SJSA1 (cell line): ENCODE measurements at regions not wholly inside any gene's neighbourhood (a gene's known extent, or its start where the extent isn't known, plus 50 kb on each side); places are given as distances from the start of the nearest gene placed in this dataset.

Experiments used
- DNase-seq, 2 experiments: peaks; one replicate each; pipeline ENCODE4 v3.0.0-alpha.2; 2015 to 2020; ENCODE audit warnings: low spot score in 2 of 2, low read depth in 1 of 2
- H3K27ac ChIP-seq: fragments of 250-450 bp; sonication (Bioruptor Pico); 2 replicates; pipeline ENCODE4 v1.5.1; 2020; ENCODE audit warnings: mild to moderate bottlenecking, moderate library complexity
- H3K27me3 ChIP-seq: fragments of 250-450 bp; sonication (Bioruptor Pico); replicated peaks from 2 replicates; pipeline ENCODE4 v1.5.1; 2020; ENCODE audit warnings: mild to moderate bottlenecking, moderate library complexity
- H3K36me3 ChIP-seq: fragments of 250-450 bp; sonication (Bioruptor Pico); 2 replicates; pipeline ENCODE4 v1.5.1; 2020; ENCODE audit warnings: mild to moderate bottlenecking
- H3K4me1 ChIP-seq: fragments of 250-450 bp; sonication (Bioruptor Pico); replicated peaks from 2 replicates; pipeline ENCODE4 v1.6.1; 2021; ENCODE audit warnings: mild to moderate bottlenecking
- H3K4me3 ChIP-seq: fragments of 250-450 bp; sonication (Bioruptor Pico); 2 replicates; pipeline ENCODE4 v1.5.1; 2020; ENCODE audit warnings: mild to moderate bottlenecking
- H3K9me3 ChIP-seq: fragments of 250-450 bp; sonication (Bioruptor Pico); replicated peaks from 2 replicates; pipeline ENCODE4 v1.5.1; 2020; ENCODE audit warnings: mild to moderate bottlenecking

DNA sequence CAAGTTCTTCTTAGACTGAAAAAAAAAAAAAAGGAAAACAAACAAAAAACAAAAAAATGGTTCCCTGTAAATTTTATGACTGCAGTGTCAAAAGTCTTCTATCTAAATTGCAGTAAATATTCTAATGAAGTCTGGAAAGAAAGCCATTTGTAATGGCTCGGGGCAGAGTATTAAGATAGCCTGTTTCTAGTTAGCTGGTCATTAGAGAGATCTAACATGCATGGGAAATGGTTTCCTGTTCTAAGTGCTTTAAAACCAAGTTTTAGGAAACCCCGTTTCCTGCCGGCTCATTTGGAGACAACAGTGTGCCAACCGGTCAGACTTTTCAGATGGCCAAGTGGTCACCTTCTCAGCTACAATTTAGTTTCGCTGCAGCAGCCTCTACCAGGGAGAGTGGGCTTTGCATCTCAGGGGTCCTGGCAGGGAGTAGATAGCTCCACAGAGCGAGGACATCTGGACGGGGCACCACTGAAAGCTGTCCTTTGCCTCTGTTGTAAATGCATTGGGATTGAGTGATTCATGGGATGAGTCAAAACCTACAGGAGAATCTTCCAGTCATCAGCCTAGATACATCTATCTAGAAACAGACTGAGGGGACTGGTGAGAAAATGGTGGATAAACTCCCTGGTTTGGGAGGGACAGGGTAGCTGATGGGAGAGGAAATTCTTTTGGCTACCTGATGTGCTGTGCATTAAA, 473.2 kb upstream of the SALL1 start:
- Histone ChIP-seq H3K9me3 (no peaks in the 10 kb centered on the region), H3K27ac (no peak overlapping the region), H3K36me3 (no peaks in the 10 kb centered on the region), H3K27me3 (no peaks in the 10 kb centered on the region), H3K4me1 (no peaks in the 10 kb centered on the region), H3K4me3 (no peak overlapping the region)
- no peak for DNase-seq

DNA sequence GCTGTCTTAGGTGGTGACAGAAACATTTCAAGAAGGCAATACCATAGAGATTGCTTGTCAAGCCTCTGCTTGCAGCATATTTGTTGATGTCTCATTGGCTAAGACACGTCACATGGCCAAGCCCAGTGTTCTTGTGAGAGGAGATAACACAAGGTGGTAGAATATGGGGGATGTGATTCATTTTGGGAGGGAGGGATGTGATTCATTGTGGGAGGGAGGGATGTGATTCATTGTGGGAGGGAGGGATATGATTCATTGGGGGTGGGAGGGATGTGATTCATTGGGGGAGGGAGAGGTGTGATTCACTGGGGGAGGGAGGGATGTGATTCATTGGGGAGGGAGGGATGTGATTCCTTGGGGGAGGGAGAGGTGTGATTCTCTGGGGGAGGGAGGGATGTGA, 470.5 kb upstream of the SALL1 start:
- H3K4me3 ChIP-seq: no peak overlapping the region
- no peak overlapping the region for H3K27ac ChIP-seq
- DNase-seq: no peak
- H3K9me3 ChIP-seq: no peaks in the 10 kb centered on the region
- H3K4me1 ChIP-seq: no peaks in the 10 kb centered on the region
- no peaks in the 10 kb centered on the region for H3K27me3 ChIP-seq
- H3K36me3 ChIP-seq: no peaks in the 10 kb centered on the region

DNA sequence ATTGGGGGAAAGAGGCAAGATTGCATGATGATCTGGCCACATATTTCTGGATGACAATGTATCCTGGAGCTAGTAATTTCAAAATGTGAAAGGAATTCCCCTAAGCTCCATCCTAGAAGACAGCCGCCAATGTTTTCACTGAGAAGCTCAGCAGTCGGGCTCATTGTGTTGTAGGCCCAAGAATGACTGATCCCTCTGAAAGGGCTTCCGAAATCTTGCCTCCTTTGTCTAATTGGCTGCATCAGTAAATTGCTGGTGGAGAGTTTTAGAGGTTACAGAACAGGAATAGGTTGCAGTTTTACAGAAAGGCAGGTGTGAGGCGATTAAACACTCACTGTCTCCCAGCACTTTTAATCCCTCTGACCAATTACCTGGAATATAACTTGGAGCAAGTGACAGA, 464.1 kb upstream of the SALL1 start:
- Histone ChIP-seq H3K27ac (no peak overlapping the region), H3K4me1 (no peaks in the 10 kb centered on the region), H3K4me3 (no peak overlapping the region), H3K9me3 (no peaks in the 10 kb centered on the region), H3K36me3 (no peaks in the 10 kb centered on the region), H3K27me3 (no peaks in the 10 kb centered on the region)
- no peak for DNase-seq

DNA sequence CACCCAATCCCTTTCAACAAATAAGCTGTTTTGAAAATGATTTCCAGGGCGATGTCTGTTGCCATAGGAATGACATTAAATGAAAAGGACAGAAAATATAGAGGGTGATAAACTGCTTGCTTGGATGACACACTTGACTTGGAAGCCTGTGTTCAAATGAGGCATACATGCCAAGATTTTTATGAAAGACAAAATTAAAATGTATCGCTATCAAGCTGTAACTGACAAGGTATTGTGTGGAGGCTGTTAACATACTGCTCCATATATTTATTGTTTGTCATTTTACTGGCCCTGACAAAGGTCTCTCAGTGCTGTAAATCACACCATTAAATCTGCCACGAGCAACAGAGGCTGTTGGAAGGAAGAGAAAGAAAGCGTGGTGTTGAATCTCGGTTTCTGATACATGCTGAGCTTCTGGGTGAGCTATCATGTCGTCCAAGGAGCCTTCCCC, 456.2 kb upstream of the SALL1 start:
- Histone ChIP-seq H3K27me3 (no peaks in the 10 kb centered on the region), H3K9me3 (no peaks in the 10 kb centered on the region), H3K27ac (no peak overlapping the region), H3K36me3 (no peaks in the 10 kb centered on the region), H3K4me1 (no peaks in the 10 kb centered on the region), H3K4me3 (no peak overlapping the region)
- no peak for DNase-seq

DNA sequence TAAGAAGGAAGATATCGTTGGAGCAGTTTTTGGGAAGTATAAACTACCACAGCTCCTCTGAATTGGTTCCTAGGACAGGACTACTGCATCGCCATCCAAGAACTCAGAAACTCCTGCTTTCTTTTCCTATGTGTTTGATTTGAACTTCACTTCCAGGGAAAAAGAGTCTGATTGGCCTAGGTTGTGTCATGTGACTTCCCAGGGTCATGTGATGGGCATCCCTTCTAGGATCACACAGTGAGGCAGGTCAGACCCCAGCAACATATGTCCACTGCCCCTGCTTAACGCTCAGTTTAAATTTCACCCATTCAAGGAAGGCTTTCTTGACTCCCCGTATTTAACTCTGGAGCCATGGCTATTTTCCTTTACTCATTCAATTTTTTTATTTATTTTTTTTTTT, 445.2 kb upstream of the SALL1 start:
- Histone ChIP-seq H3K4me3 (no peak overlapping the region), H3K36me3 (no peaks in the 10 kb centered on the region), H3K27me3 (peaks cover 5% of the 10 kb centered on the region; the same call in 1 of the 2 replicates), H3K4me1 (no peaks in the 10 kb centered on the region), H3K27ac (no peak overlapping the region), H3K9me3 (no peaks in the 10 kb centered on the region)
- no peak for DNase-seq

DNA sequence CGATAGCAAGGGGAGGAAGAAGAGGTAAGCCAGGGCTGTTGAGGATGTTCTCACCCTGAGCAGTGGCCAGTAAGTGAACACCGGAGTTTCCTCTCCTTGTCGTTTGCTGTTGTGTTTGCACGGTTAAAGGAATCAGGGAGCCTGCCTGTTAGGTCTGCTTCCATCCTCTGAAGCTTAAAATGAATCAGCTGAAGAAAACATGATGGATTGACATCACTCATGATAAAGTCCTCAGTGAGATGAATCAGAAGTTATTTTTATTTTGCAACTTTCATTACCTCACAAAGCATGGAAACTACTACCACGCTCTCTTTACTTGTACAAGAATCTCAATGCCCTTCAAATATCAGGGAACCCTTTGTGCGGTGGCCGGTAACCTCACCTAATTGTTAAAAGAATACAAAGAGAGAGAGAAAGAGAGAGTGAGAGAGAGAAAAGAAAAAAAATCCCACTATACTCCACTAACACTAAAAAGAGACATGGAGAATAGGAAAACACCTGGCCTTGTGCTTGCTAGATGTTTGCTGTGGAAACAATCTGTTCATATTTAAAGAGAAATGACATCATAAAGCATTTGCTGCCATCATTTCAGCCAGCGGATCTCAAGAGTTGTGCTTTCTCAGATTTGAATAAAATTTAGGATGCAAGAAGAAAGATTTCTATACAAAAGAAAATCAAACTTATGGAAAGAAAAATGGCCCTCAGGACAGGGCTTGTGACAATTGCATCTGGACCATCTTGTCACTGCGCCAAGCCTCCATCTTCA, 441.6 kb upstream of the SALL1 start:
- no peak for DNase-seq
- Histone ChIP-seq H3K27me3 (peaks cover 5% of the 10 kb centered on the region; the same call in 1 of the 2 replicates), H3K4me3 (no peak overlapping the region), H3K36me3 (no peaks in the 10 kb centered on the region), H3K9me3 (no peaks in the 10 kb centered on the region), H3K4me1 (no peaks in the 10 kb centered on the region), H3K27ac (no peak overlapping the region)

DNA sequence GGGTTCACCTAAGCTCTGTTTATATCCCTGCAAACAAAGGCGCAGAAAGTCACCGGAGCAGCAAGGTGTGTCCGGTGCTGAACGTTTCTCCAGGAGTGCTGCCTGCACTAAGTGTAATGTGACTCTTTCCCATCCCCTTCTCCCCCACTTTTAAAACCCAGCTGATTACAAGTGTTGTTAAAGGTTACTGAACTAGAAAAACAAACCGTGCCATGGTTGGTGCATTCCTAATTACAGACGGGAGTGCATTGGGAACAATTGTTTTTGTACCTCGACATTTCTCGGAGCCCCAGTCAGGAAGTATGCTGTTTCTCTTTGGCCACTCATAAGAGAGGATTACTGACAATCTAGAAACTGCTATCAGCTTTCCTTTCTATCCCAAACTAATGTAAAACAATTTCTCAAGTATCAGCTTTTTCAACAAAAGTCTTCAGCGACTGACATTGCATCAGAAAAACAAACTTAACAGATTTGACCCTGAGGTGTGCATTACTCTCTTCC, 441.0 kb upstream of the SALL1 start:
- H3K4me1 ChIP-seq: no peaks in the 10 kb centered on the region
- no peaks in the 10 kb centered on the region for H3K36me3 ChIP-seq
- H3K27ac ChIP-seq: no peak overlapping the region
- H3K9me3 ChIP-seq: no peaks in the 10 kb centered on the region
- no peak overlapping the region for H3K4me3 ChIP-seq
- no peak for DNase-seq
- H3K27me3 ChIP-seq: peaks cover 5% of the 10 kb centered on the region; the same call in 1 of the 2 replicates

DNA sequence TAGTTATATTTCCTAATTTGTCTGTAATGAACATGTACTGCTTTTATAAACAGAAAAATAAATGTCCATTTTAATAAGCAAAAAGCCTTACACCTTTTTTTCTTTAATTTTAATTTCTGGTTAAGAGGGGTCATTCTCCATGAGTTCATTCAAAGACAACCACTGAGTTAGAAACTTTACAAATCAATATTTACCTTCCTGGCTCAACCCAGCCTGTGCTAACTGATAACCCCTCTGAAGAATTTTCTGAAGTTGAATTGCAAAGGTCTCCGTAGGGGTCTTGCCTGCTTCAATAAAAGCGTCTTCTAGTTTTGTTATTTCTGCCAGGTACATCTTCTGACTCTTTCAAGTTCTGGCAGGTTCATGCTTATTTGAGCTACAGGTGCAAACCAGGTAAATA, 440.4 kb upstream of the SALL1 start:
- H3K4me1 ChIP-seq: no peaks in the 10 kb centered on the region
- no peaks in the 10 kb centered on the region for H3K36me3 ChIP-seq
- peaks cover 5% of the 10 kb centered on the region; the same call in 1 of the 2 replicates for H3K27me3 ChIP-seq
- H3K4me3 ChIP-seq: no peak overlapping the region
- no peak overlapping the region for H3K27ac ChIP-seq
- no peak for DNase-seq
- no peaks in the 10 kb centered on the region for H3K9me3 ChIP-seq

DNA sequence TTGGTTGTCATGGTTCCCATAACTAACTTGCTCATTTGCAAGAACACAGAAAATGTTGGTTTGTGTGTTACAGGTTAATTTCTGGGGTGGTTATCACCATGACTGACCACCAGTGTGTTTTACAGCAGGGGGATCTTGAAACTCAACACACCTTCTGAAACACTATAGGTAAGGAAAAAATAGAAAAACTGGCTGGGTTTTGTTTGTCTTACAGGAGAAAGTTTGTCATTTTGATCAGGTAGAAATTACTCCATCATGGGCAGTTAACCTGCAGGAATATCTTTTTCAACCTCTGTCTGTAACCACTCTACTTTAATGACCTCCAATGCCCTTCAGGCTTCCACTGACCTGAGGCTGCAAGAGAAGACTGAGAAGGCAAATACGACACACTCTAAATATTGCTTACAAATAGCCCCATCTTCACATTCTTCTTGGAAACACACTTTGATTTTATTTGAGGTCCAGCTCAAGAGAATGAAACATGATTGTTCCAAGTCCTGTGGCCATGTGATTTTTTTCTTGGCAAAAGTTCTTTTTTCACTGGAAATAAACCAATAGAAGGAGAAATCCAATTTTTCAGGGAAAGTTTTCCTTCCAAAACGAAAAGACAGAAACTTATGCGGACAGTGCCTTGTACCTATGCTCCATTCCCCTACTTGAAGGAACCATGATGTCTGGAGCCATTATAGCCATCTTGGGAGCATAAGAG, 428.7 kb upstream of the SALL1 start:
- no peaks in the 10 kb centered on the region for H3K36me3 ChIP-seq
- H3K4me1 ChIP-seq: no peaks in the 10 kb centered on the region
- peaks cover 3% of the 10 kb centered on the region; the same call in 1 of the 2 replicates for H3K27me3 ChIP-seq
- no peak for DNase-seq
- H3K4me3 ChIP-seq: no peak overlapping the region
- H3K27ac ChIP-seq: no peak overlapping the region
- H3K9me3 ChIP-seq: no peaks in the 10 kb centered on the region

DNA sequence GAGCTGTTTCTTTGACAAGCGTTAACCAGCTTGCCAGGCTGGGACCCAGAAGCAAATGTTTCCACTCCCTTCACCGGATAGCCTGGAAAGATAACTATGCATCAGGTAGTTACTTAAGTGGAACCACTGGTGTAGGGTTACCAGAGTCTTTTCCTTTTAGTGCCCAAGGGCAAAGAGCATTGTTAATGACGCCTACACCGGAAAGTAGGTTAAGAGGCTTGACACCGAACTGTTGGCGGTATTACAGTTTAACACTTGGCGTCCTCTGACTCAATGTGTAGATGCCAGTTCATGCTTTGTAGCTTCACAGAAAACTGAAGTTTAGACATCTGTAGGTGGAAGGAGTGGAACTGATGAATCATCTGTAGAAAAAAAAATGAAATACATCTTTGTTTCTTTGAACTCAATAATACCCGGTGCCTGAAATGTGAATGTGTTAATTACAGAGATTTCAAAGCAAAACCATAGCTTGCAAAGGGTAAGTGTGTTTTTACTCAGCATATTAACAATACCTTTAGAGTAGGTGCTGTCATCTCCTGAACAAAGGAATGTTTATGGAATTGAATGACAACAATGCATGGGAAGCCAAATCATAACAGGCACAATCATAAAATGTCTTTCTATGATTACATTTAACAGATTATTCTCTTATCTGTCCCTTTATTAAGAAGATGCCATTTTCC, 426.7 kb upstream of the SALL1 start:
- DNase-seq: no peak
- Histone ChIP-seq H3K4me1 (no peaks in the 10 kb centered on the region), H3K27me3 (peaks cover 3% of the 10 kb centered on the region; the same call in 1 of the 2 replicates), H3K36me3 (no peaks in the 10 kb centered on the region), H3K9me3 (no peaks in the 10 kb centered on the region), H3K27ac (no peak overlapping the region), H3K4me3 (no peak overlapping the region)

DNA sequence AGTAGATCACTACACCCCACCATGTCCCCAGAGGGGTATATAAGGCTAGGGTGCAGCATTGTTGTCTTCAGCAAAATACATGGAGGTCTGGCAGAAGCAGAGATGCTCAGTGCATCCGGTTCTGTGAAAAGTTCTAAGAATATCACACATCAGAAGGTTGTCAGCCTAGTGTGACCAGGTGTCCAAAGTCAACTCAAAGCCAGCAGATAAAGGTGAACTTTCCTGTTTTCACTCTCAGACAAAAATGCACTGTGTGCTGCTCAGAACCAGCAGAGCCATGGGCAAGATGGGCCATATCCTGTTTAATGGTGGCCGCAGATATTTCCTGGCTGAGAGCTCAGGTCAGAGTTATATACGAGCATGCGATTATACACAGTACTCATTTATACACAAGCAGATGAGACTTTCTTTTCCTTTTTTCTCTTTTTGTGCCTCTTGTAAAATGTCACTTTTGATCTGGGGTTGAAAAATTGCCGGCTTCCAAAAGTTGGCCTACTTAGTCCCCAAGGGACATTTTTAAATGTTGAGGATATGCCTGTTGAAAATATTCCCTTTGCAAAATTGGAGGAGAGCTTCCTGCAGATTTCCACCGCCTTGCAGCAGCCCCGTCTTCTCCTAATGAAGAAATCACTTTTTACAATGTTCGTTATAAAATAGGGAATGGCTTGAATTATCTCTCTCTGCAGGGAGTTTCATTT, 425.6 kb upstream of the SALL1 start:
- Histone ChIP-seq H3K36me3 (no peaks in the 10 kb centered on the region), H3K27ac (no peak overlapping the region), H3K4me3 (no peak overlapping the region), H3K27me3 (peaks cover 3% of the 10 kb centered on the region; the same call in 1 of the 2 replicates), H3K9me3 (no peaks in the 10 kb centered on the region), H3K4me1 (no peaks in the 10 kb centered on the region)
- DNase-seq: no peak

DNA sequence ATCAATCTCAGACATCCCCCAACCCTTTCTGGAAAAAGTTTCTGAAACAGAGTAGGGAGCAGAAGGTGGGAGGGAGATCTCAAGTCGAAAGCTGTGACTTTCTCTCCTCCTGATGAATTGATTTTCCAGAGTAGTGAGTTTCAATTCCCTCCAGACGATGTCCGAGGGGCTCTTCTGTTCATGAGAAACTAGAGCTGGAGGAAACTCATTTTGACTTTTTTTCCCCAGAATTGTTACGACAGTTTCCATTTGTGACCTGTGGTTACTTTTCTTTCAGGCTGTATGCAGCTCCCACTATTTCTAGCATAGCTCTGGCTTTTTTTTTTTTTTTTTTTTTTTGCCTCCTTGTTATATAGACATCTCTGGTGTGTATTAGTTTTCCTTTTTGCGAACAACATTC, 422.1 kb upstream of the SALL1 start:
- no peak for DNase-seq
- Histone ChIP-seq H3K27ac (no peak overlapping the region), H3K9me3 (no peaks in the 10 kb centered on the region), H3K4me1 (no peaks in the 10 kb centered on the region), H3K27me3 (no peaks in the 10 kb centered on the region), H3K36me3 (no peaks in the 10 kb centered on the region), H3K4me3 (no peak overlapping the region)
